ENCODE measurements at regions not wholly inside any gene's neighbourhood (a gene's known extent, or its start where the extent isn't known, plus 50 kb on each side); places are given as distances from the start of the nearest gene placed in this dataset.

DNA sequence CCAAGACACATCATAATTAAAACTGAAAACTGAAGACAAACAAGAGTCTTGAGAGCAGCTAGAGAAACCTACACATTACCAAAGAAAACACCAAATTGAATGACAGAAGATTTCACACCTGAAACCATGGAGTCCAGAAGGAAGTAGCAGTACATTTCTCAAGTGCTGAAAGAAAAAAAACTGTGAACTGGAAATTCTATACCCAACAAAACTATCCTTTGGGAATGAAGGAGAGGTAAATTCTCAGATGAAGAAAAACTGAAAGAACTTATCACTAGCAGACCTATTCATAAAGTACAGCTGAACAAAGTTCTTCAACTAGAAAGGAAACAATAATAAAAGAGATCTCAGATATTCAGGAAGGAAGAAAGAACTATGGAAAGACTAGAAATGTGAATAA, 198.7 kb upstream of the ZNF507 start (continued):
- TF ChIP-seq BRCA1 (IDR thresholded peaks at IDR 0.05; ENCODE audit: low read depth, low read length) = no peak

DNA sequence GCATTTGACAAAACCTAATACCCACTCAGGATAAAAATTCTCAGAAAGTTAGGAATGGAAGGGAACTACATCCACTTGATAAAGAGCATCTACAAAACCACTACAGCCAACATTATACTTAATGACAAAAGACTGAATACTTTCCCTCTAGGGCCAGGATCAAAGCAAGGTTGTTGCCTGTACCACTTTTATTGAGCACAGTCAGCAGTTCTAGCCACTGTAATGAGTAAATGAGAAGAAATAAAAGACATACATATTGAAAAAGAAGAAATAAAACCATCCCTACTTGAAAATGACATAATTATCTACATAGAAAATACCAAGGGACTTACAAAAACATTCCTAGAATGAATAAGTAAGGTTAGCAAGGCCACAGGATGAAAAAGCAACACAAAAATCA, 194.8 kb upstream of the ZNF507 start:
- H4K8ac ChIP-seq (ENCODE audit: extremely low read depth, insufficient read depth, low read length) = no peak overlapping the region
- H2BK12ac ChIP-seq (ENCODE audit: low read depth, low read length) = no peak overlapping the region
- H3K36me3 ChIP-seq (ENCODE audit: control insufficient read depth in 2 of 4, insufficient read depth in 4 of 4, low read length in 3 of 4) = no peaks in the 10 kb centered on the region; a peak in 1 of 8 replicates
- no peak overlapping the region for H2BK5ac ChIP-seq (ENCODE audit: low read depth, low read length)
- H4K20me1 ChIP-seq (replicated peaks in 1 of 2; ENCODE audit: control insufficient read depth in 1 of 2, insufficient read depth in 2 of 2, low read length in 2 of 2) = no peaks in the 10 kb centered on the region
- H3K18ac ChIP-seq (ENCODE audit: extremely low read depth, low read length) = no peak overlapping the region
- TF ChIP-seq ASH2L (IDR thresholded peaks at IDR 0.05; ENCODE audit: low read length) (no peak), BCL11A (IDR thresholded peaks at IDR 0.05; ENCODE audit: low read depth in 2 of 2, low read length in 2 of 2) (no peak), EGR1 (IDR thresholded peaks at IDR 0.05; ENCODE audit: borderline replicate concordance, low read depth, low read length) (no peak), CBX8 (IDR thresholded peaks at IDR 0.05; ENCODE audit: borderline replicate concordance, low read depth, low read length) (no peak)
- TF ChIP-seq, protein P1, sequence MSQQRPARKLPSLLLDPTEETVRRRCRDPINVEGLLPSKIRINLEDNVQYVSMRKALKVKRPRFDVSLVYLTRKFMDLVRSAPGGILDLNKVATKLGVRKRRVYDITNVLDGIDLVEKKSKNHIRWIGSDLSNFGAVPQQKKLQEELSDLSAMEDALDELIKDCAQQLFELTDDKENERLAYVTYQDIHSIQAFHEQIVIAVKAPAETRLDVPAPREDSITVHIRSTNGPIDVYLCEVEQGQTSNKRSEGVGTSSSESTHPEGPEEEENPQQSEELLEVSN (IDR thresholded peaks at IDR 0.05) = no peak
- no peak overlapping the region for H3K14ac ChIP-seq (ENCODE audit: insufficient read length)
- H3K27ac ChIP-seq (ENCODE audit: low read depth, low read length) = no peak overlapping the region
- no peaks in the 10 kb centered on the region for H3K79me2 ChIP-seq (ENCODE audit: control insufficient read depth in 1 of 2, insufficient read depth in 2 of 2, low read length in 2 of 2)
- H3K4me2 ChIP-seq (ENCODE audit: insufficient read depth in 1 of 2, low read depth in 2 of 2, low read length in 2 of 2) = no peak overlapping the region
- no peak overlapping the region for H3K4me3 ChIP-seq (ENCODE audit: extremely low read depth in 1 of 4, insufficient read depth in 2 of 4, low read depth in 3 of 4, low read length in 4 of 4)
- H3K79me1 ChIP-seq (ENCODE audit: low read depth, low read length) = no peaks in the 10 kb centered on the region
- H3K9ac ChIP-seq (replicated peaks in 1 of 4; ENCODE audit: extremely low read depth in 1 of 4, low read depth in 3 of 4, low read length in 3 of 4) = no peak overlapping the region
- no peak overlapping the region for H2AFZ ChIP-seq (ENCODE audit: low read length)
- no peak for FAIRE-seq
- H3K56ac ChIP-seq (replicated peaks; ENCODE audit: insufficient read length, low read depth, low read length) = no peak overlapping the region
- H2AK5ac ChIP-seq (ENCODE audit: low read depth, low read length) = no peak overlapping the region
- H3K4me1 ChIP-seq (replicated peaks in 1 of 4; ENCODE audit: control insufficient read depth in 3 of 4, insufficient read depth in 4 of 4, low read length in 3 of 4) = no peaks in the 10 kb centered on the region
- no peaks in the 10 kb centered on the region for H3K27me3 ChIP-seq (replicated peaks in 1 of 4; ENCODE audit: control insufficient read depth in 3 of 4, extremely low read depth in 1 of 4, insufficient read depth in 3 of 4, low read length in 3 of 4)
- peaks cover 0 to 7% of the 10 kb centered on the region in 2 experiments; a peak in 2 of 4 replicates for H3K9me3 ChIP-seq (ENCODE audit: insufficient read depth in 2 of 2, low read depth in 1 of 2, low read length in 1 of 2)
- H3K4ac ChIP-seq (replicated peaks; ENCODE audit: insufficient read length, low read depth, low read length) = no peak overlapping the region
- H3K23me2 ChIP-seq (ENCODE audit: low read depth, low read length) = no peaks in the 10 kb centered on the region
- ChIA-PET POLR2A (ENCODE audit: partially characterized antibody) (no interaction called here), CTCF (ENCODE audit: partially characterized antibody) (interaction anchor here (0.7 kb wide), 1 partner anchor 17 kb away, joined by 3 read pairs; no protein-coding TSS in a partner anchor)
- no peak for DNase-seq (ENCODE audit: low read depth in 1 of 2, low spot score in 2 of 2)
- H3K23ac ChIP-seq (ENCODE audit: insufficient read length) = no peak overlapping the region
- H2BK20ac ChIP-seq (ENCODE audit: low read length) = no peak overlapping the region
- no peak overlapping the region for H2BK120ac ChIP-seq (replicated peaks; ENCODE audit: low read depth, low read length)
- H2BK15ac ChIP-seq (ENCODE audit: low read length) = no peak overlapping the region
- no peak overlapping the region for H4K5ac ChIP-seq (ENCODE audit: insufficient read length, low read depth, low read length)
- H4K91ac ChIP-seq (replicated peaks; ENCODE audit: insufficient read length, low read length) = no peak overlapping the region
